ENCODE measurements at regions not wholly inside any gene's neighbourhood (a gene's known extent, or its start where the extent isn't known, plus 50 kb on each side); places are given as distances from the start of the nearest gene placed in this dataset.

- in situ Hi-C loops (cut with MboI) (no loop called here), intact Hi-C loops (cut with micrococcal nuclease; ENCODE audit: unreplicated experiment) (no loop called here)
- FAIRE-seq (no peak), ATAC-seq (no peak), DNase-seq (ENCODE audit: low read depth, low spot score) (no peak)
- H3K36me3 ChIP-seq (ENCODE audit: control insufficient read depth in 2 of 2, insufficient read depth in 2 of 2, low read length in 1 of 2): no peaks in the 10 kb centered on the region
- WGBS (ENCODE audit: insufficient coverage, insufficient replicate concordance, low lambda C conversion rate, missing lambda C conversion rate): 0% methylated on average over 1 of the region's 1 CpG
- CTCF ChIA-PET: interaction anchor here (0.9 kb wide), 1 partner anchor 463 kb away, joined by 3 read pairs; no protein-coding TSS in a partner anchor
- POLR2A ChIA-PET: interaction anchor here (0.6 kb wide), 1 partner anchor 1382 kb away, joined by 4 read pairs; no protein-coding TSS in a partner anchor
- RAD21 ChIA-PET (ENCODE audit: unreplicated experiment): no interaction called here
- SMC1A ChIA-PET (ENCODE audit: uncharacterized antibody, unreplicated experiment): no interaction called here
- H3K4me3 ChIP-seq: no peak overlapping the region
- H3K4me2 ChIP-seq (ENCODE audit: control insufficient read depth, insufficient read depth): no peak overlapping the region
- H3K4me1 ChIP-seq (ENCODE audit: control insufficient read depth, insufficient read depth, low read length): no peaks in the 10 kb centered on the region
- BruUV-seq (replicated peaks): no TSS peak
- no peaks in the 10 kb centered on the region for H3K9me3 ChIP-seq (replicated peaks; ENCODE audit: control insufficient read depth, insufficient read depth, low read length)
- no peak overlapping the region for H3K27ac ChIP-seq (ENCODE audit: control insufficient read depth, insufficient read depth)
- no peaks in the 10 kb centered on the region for H4K20me1 ChIP-seq (ENCODE audit: control insufficient read depth, insufficient read depth)
- no peaks in the 10 kb centered on the region for H3K79me2 ChIP-seq (ENCODE audit: control insufficient read depth, insufficient read depth, low read length)
- no peak overlapping the region for H2AFZ ChIP-seq (ENCODE audit: control insufficient read depth, low read depth, low read length)
- H3K27me3 ChIP-seq (replicated peaks in 1 of 2; ENCODE audit: control insufficient read depth in 2 of 2, insufficient read depth in 2 of 2, low read length in 1 of 2): no peaks in the 10 kb centered on the region
- TF ChIP-seq IKZF1 (conservative IDR thresholded peaks at IDR 0.05) (no peak), ZNF274 (IDR thresholded peaks at IDR 0.05; ENCODE audit: insufficient read depth, insufficient read length) (no peak), EZH2 (IDR thresholded peaks at IDR 0.05; ENCODE audit: borderline replicate concordance, control insufficient read depth, low read depth, low read length) (no peak), STAT3 (IDR thresholded peaks at IDR 0.05; ENCODE audit: low read depth, low read length) (no peak), NFXL1 (IDR thresholded peaks at IDR 0.05; ENCODE audit: borderline replicate concordance) (no peak), SMAD5 (IDR thresholded peaks at IDR 0.05; ENCODE audit: low read depth) (no peak), SMARCA5 (IDR thresholded peaks at IDR 0.05) (no peak)
- TF ChIP-seq, protein P1, sequence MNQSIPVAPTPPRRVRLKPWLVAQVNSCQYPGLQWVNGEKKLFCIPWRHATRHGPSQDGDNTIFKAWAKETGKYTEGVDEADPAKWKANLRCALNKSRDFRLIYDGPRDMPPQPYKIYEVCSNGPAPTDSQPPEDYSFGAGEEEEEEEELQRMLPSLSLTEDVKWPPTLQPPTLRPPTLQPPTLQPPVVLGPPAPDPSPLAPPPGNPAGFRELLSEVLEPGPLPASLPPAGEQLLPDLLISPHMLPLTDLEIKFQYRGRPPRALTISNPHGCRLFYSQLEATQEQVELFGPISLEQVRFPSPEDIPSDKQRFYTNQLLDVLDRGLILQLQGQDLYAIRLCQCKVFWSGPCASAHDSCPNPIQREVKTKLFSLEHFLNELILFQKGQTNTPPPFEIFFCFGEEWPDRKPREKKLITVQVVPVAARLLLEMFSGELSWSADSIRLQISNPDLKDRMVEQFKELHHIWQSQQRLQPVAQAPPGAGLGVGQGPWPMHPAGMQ (IDR thresholded peaks at IDR 0.05; ENCODE audit: borderline replicate concordance): no peak
- TF ChIP-seq, protein P2, sequence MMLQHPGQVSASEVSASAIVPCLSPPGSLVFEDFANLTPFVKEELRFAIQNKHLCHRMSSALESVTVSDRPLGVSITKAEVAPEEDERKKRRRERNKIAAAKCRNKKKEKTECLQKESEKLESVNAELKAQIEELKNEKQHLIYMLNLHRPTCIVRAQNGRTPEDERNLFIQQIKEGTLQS (IDR thresholded peaks at IDR 0.05; ENCODE audit: borderline replicate concordance, extremely low read depth, low read depth, low read length): no peak
- TF ChIP-seq, protein P3, sequence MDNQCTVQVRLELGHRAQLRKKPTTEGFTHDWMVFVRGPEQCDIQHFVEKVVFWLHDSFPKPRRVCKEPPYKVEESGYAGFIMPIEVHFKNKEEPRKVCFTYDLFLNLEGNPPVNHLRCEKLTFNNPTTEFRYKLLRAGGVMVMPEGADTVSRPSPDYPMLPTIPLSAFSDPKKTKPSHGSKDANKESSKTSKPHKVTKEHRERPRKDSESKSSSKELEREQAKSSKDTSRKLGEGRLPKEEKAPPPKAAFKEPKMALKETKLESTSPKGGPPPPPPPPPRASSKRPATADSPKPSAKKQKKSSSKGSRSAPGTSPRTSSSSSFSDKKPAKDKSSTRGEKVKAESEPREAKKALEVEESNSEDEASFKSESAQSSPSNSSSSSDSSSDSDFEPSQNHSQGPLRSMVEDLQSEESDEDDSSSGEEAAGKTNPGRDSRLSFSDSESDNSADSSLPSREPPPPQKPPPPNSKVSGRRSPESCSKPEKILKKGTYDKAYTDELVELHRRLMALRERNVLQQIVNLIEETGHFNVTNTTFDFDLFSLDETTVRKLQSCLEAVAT (IDR thresholded peaks at IDR 0.05): no peak
- no peak overlapping the region for H3K9ac ChIP-seq (ENCODE audit: control insufficient read depth, insufficient read depth, low read length)
These were observed 253.2 kb downstream of the BMP7 start for GRCh38 chr20:57013217-57013616.
